CD4-positive, alpha-beta T cell treated with Interleukin-12 subunit alpha and Interleukin-12 subunit beta, for 1 hour (primary cell): ENCODE measurements at regions not wholly inside any gene's neighbourhood (a gene's known extent, or its start where the extent isn't known, plus 50 kb on each side); places are given as distances from the start of the nearest gene placed in this dataset.
"Not testable (repeated sequence)": the region's sequence is repeated elsewhere in the genome, so short reads cannot be mapped to it uniquely, and the experiment has no call there.

ENCODE experiments used
- DNase-seq: peaks from one replicate; pipeline ENCODE4 v3.0.0-alpha.2; 2020

DNA sequence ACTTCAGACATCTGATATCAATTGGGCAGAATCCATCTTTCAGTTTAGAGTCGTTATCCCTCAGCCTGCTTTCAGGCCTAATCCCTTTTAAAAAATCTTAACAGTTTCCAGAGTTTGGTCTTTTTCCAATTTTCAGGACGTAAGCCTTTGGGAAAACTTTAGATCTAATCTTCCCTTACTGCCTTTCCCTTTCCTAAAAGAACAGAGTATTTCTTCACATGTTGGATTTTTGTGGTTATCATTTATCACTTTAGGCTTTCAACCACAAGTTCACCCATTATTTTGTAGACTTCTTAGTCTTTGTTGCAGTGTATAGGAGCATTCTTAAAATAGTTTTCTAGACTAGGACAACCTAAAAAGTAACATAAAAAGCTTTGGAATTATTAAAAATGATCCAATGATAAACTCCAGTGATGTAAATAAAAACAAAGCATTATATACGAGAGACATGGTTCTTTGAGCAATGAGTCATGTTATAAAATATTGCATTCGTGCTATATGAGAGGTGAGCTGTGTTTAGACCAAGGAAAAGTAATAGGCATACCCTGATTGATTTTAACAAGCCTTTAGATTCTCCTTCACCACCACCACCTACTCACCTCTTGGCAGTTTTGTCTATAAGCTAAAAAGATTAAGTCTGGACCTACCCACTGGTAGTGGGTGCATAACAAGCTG, 90.4 kb upstream of the MCHR2 start:
- DNase-seq: no peak

DNA sequence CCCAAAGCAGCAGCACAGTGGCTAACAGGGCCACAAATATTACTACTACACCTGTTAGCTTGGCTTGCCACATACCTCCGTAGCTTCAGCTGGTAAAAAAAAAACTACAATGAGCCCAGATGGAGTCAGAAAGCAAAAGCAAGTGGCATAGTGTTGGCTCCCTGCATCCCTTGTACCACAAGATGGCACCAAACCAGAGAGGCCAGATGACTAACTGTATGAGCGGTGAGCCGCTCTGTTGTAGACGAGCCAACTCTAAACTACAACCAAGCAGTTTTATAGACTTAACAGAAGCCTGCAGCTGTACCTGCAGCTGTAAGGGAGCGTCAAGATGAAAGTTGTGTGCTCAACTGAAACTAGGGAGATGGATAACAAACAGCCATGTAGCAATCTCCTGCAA, 84.5 kb upstream of the MCHR2 start:
- DNase-seq: no peak

DNA sequence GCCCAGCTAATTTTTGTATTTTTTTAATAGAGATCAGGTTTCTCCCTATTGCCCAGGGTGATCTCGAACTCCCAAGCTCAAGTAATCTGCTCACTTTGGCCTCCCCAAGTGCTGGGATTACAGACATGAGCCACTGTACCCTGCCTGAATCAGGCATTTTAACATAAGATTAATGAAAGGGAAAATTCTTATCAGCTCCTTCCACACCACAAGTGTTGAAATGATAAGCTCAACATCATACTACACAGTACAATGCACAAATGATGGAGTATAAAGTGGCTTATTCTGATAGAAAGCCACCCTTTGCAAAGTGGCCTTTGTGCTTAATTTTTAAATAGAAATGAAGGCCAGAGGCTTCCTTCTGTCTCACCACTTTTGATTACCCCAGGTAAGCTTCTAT, 71.3 kb upstream of the MCHR2 start:
- no peak for DNase-seq

DNA sequence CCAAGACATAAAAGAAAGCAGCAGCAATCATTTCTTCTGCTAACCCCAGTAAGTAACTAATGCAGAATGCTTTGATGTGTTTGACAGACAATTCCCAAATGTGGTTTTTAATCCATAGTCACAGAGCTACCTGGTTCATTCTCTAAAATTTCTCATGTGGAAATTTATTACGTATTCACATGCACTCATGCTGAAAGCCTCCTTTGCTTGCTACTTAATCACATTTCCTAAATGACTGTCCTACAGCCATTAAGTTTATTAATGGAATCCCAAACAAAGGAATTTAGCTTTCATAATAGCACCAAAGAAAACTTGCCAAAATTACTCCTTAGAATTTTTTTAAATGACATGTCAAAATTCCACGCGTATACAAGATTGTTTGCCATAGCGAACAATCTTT, 68.6 kb upstream of the MCHR2 start:
- DNase-seq: no peak

DNA sequence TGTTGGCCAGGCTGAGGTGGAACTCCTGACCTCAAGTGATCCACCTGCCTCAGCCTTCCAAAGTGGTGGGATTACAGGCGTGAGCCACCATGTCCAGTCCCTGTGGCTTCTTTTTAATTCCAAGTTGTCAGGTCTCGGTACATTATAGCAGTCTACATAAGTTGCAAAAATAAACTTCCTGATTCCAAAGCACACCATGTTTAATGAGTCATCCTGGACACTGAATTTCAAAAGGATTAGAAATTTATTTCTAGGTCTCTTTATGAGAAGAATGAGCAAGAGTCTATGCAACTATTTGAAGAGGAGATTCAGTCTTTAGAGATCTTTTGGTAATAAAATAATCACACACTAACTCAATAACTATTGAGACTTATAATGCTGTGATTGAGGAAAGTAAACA, 63.9 kb upstream of the MCHR2 start:
- no peak for DNase-seq

DNA sequence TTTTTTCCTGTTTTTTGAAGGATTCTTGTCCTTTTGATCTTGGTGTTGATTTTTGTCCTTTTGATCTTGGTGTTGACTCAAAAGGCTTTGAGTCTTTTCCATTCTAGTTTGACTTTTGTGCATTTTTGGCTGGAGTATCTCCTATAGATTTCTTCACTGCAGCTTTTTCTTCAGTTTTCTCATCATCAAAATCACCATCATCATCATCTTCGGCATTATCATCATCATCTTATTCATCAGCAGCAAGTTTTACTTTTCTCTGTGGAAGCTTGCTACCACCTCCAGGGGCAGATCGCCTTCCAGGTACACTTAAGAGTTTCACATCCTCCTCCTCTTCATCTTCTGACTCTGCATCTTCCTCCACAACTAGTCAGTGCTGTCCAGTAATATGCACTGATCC, 56.5 kb upstream of the MCHR2 start:
- DNase-seq: no peak

DNA sequence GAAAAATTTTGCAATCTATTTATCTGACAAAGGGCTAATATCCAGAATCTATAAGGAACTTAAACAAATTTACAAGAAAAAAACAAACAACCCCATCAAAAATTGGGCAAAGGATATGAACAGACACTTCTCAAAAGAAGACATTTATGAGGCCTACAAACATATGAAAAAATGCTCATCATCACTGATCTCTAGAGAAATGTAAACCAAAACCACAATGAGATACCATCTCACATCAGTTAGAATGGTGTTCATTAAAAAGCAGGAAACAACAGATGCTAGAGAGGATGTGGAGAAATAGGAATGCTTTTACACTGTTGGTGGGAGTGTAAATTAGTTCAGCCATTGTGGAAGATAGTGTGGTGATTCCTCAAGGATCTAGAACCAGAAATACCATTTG, 49.9 kb upstream of the MCHR2 start:
- not testable (repeated sequence) for DNase-seq
